ENCODE measurements at regions not wholly inside any gene's neighbourhood (a gene's known extent, or its start where the extent isn't known, plus 50 kb on each side); places are given as distances from the start of the nearest gene placed in this dataset.

DNA sequence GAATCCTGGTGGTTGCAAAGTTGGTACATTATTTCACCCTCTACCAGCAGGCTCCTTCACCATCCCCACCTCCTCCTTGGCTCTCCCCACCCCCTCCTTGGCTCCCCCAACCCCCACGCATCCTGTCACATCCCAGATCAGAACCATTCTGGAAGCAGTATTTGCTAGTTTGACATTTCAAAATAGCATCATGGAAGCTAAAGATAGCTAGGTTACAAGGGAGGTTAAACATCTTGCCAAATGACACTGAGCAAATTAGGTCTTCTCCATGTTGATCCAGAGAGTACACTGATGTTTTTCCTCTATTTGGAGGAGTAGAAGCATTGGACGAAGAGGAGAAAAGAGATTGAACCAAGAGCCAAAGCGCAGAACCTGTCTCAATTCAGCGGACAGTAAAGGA, 158.9 kb upstream of the FGGY start (continued):
- TF ChIP-seq, protein P1, sequence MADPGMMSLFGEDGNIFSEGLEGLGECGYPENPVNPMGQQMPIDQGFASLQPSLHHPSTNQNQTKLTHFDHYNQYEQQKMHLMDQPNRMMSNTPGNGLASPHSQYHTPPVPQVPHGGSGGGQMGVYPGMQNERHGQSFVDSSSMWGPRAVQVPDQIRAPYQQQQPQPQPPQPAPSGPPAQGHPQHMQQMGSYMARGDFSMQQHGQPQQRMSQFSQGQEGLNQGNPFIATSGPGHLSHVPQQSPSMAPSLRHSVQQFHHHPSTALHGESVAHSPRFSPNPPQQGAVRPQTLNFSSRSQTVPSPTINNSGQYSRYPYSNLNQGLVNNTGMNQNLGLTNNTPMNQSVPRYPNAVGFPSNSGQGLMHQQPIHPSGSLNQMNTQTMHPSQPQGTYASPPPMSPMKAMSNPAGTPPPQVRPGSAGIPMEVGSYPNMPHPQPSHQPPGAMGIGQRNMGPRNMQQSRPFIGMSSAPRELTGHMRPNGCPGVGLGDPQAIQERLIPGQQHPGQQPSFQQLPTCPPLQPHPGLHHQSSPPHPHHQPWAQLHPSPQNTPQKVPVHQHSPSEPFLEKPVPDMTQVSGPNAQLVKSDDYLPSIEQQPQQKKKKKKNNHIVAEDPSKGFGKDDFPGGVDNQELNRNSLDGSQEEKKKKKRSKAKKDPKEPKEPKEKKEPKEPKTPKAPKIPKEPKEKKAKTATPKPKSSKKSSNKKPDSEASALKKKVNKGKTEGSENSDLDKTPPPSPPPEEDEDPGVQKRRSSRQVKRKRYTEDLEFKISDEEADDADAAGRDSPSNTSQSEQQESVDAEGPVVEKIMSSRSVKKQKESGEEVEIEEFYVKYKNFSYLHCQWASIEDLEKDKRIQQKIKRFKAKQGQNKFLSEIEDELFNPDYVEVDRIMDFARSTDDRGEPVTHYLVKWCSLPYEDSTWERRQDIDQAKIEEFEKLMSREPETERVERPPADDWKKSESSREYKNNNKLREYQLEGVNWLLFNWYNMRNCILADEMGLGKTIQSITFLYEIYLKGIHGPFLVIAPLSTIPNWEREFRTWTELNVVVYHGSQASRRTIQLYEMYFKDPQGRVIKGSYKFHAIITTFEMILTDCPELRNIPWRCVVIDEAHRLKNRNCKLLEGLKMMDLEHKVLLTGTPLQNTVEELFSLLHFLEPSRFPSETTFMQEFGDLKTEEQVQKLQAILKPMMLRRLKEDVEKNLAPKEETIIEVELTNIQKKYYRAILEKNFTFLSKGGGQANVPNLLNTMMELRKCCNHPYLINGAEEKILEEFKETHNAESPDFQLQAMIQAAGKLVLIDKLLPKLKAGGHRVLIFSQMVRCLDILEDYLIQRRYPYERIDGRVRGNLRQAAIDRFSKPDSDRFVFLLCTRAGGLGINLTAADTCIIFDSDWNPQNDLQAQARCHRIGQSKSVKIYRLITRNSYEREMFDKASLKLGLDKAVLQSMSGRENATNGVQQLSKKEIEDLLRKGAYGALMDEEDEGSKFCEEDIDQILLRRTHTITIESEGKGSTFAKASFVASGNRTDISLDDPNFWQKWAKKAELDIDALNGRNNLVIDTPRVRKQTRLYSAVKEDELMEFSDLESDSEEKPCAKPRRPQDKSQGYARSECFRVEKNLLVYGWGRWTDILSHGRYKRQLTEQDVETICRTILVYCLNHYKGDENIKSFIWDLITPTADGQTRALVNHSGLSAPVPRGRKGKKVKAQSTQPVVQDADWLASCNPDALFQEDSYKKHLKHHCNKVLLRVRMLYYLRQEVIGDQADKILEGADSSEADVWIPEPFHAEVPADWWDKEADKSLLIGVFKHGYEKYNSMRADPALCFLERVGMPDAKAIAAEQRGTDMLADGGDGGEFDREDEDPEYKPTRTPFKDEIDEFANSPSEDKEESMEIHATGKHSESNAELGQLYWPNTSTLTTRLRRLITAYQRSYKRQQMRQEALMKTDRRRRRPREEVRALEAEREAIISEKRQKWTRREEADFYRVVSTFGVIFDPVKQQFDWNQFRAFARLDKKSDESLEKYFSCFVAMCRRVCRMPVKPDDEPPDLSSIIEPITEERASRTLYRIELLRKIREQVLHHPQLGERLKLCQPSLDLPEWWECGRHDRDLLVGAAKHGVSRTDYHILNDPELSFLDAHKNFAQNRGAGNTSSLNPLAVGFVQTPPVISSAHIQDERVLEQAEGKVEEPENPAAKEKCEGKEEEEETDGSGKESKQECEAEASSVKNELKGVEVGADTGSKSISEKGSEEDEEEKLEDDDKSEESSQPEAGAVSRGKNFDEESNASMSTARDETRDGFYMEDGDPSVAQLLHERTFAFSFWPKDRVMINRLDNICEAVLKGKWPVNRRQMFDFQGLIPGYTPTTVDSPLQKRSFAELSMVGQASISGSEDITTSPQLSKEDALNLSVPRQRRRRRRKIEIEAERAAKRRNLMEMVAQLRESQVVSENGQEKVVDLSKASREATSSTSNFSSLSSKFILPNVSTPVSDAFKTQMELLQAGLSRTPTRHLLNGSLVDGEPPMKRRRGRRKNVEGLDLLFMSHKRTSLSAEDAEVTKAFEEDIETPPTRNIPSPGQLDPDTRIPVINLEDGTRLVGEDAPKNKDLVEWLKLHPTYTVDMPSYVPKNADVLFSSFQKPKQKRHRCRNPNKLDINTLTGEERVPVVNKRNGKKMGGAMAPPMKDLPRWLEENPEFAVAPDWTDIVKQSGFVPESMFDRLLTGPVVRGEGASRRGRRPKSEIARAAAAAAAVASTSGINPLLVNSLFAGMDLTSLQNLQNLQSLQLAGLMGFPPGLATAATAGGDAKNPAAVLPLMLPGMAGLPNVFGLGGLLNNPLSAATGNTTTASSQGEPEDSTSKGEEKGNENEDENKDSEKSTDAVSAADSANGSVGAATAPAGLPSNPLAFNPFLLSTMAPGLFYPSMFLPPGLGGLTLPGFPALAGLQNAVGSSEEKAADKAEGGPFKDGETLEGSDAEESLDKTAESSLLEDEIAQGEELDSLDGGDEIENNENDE (IDR thresholded peaks at IDR 0.05; ENCODE audit: insufficient replicate concordance, low read length), result no peak
- TF ChIP-seq EP300 (IDR thresholded peaks at IDR 0.05; ENCODE audit: borderline replicate concordance in 1 of 2, low read depth in 2 of 2, low read length in 2 of 2) (no peak), NRF1 (IDR thresholded peaks at IDR 0.05; ENCODE audit: low read depth, low read length) (no peak), TAF7 (optimal IDR thresholded peaks at IDR 0.05; ENCODE audit: borderline replicate concordance, low read depth, low read length) (no peak), JUND (IDR thresholded peaks at IDR 0.05; ENCODE audit: low read length) (no peak), KDM5A (IDR thresholded peaks at IDR 0.05; ENCODE audit: low read length) (no peak), POLR2A (IDR thresholded peaks at IDR 0.05; ENCODE audit: control extremely low read depth in 1 of 2, low read depth in 2 of 2, low read length in 2 of 2) (no peak), CBX8 (IDR thresholded peaks at IDR 0.05; ENCODE audit: borderline replicate concordance, low read depth, low read length) (no peak), CEBPB (IDR thresholded peaks at IDR 0.05; ENCODE audit: low read depth, low read length) (no peak), GTF2F1 (IDR thresholded peaks at IDR 0.05; ENCODE audit: borderline replicate concordance, low read depth, low read length) (no peak), FOSL1 (IDR thresholded peaks at IDR 0.05; ENCODE audit: insufficient read depth, low read depth, low read length) (no peak), TCF12 (IDR thresholded peaks at IDR 0.05; ENCODE audit: low read depth, low read length) (no peak), ZNF274 (IDR thresholded peaks at IDR 0.05; ENCODE audit: borderline replicate concordance, extremely low read depth, low read length) (no peak)

Data from H1 (cell line).